ENCODE measurements at regions not wholly inside any gene's neighbourhood (a gene's known extent, or its start where the extent isn't known, plus 50 kb on each side); places are given as distances from the start of the nearest gene placed in this dataset.

DNA sequence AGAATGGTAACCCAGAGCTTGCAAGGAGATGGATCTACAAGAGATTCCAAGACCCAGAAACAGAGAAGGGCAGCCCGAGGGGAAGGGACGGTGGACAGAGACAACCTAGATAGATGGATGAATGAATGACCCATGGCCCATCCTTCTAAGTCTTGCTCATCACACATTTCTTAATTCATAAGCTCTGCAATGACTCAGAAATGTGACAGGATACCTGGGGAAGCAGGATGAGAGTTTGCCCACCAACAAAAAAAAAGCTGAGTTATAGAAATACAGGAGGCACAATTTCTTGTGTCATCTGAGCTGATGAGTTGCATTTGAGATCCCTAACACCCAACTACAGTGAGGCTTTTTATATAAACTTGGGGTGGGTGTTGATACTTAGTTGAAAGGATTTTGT is 76.6 kb downstream of the CNTN3 start:
- Histone ChIP-seq H2AFZ (ENCODE audit: low read length) (no peak overlapping the region), H3K4me2 (ENCODE audit: low read length) (no peak overlapping the region), H3K9ac (ENCODE audit: low read length) (no peak overlapping the region), H3K4me1 (ENCODE audit: insufficient read depth, low read length, severe bottlenecking) (no peaks in the 10 kb centered on the region), H3K27ac (ENCODE audit: low read depth, low read length, poor library complexity, severe bottlenecking) (no peak overlapping the region), H3F3A (ENCODE audit: insufficient read depth, low read length) (no peaks in the 10 kb centered on the region), H3K9me2 (ENCODE audit: low read depth, low read length) (no peaks in the 10 kb centered on the region), H4K20me1 (ENCODE audit: insufficient read depth, low read length) (no peaks in the 10 kb centered on the region), H3K9me3 (ENCODE audit: low read length) (no peaks in the 10 kb centered on the region), H3K27me3 (ENCODE audit: insufficient read depth, low read length) (no peaks in the 10 kb centered on the region), H3K36me3 (ENCODE audit: insufficient read depth, low read length) (no peaks in the 10 kb centered on the region), H3K4me3 (ENCODE audit: low read depth, low read length, poor library complexity, severe bottlenecking) (no peak overlapping the region), H3K79me2 (ENCODE audit: insufficient read depth, low read length) (no peaks in the 10 kb centered on the region)
- TF ChIP-seq EZH2 (IDR thresholded peaks at IDR 0.05; ENCODE audit: borderline replicate concordance, low read length) (no peak), CTCF (IDR thresholded peaks at IDR 0.05; ENCODE audit: low read length) (no peak)

DNA sequence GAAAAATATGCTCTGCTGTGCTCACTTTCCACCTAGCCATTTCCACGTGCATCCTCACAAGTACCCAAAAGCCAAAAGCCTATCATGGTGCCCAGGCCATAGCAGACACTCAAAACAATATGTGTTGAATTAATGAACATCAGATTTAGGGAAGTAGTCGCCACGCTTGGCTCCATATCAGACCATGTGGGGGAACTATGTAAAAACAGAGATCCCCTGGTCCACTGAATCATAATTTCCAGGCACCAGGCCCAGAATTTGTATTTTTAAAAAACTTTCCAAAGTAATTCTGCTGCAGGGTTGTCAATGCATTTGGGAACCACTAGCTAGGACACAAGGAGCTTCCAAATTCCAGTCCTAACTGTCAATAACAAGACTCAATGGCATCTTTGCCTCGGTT is 77.3 kb downstream of the CNTN3 start:
- no peaks in the 10 kb centered on the region for H3K79me2 ChIP-seq (ENCODE audit: insufficient read depth, low read length)
- no peak overlapping the region for H3K4me2 ChIP-seq (ENCODE audit: low read length)
- no peaks in the 10 kb centered on the region for H3F3A ChIP-seq (ENCODE audit: insufficient read depth, low read length)

DNA sequence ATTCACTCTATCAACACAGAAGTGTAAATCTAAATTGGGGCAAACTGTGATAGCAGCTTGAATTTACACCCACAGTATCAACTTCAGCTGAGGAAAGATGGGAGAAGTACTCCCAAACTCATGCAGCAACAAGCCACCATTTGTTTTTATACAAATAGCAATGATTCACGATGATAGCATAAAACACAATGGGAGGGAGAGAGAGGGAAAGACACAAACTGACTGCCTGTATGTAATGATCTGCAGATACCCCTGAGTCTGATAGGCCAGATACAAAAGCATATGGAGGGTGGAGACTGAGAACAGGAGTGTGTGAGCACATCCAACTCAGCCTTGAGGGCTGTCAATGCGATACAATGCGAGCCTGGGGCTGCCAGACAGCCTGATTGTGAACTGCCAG is 79.2 kb downstream of the CNTN3 start:
- H2AFZ ChIP-seq (ENCODE audit: low read length), result no peak overlapping the region
- H3K9ac ChIP-seq (ENCODE audit: low read length), result no peak overlapping the region

More for the DNA sequence above, 77.3 kb downstream of the CNTN3 start:
- Histone ChIP-seq H3K27me3 (ENCODE audit: insufficient read depth, low read length) (no peaks in the 10 kb centered on the region), H3K4me3 (ENCODE audit: low read depth, low read length, poor library complexity, severe bottlenecking) (no peak overlapping the region), H3K36me3 (ENCODE audit: insufficient read depth, low read length) (no peaks in the 10 kb centered on the region), H4K20me1 (ENCODE audit: insufficient read depth, low read length) (no peaks in the 10 kb centered on the region), H3K4me1 (ENCODE audit: insufficient read depth, low read length, severe bottlenecking) (no peaks in the 10 kb centered on the region), H3K27ac (ENCODE audit: low read depth, low read length, poor library complexity, severe bottlenecking) (no peak overlapping the region), H2AFZ (ENCODE audit: low read length) (no peak overlapping the region), H3K9ac (ENCODE audit: low read length) (no peak overlapping the region), H3K9me3 (ENCODE audit: low read length) (no peaks in the 10 kb centered on the region), H3K9me2 (ENCODE audit: low read depth, low read length) (no peaks in the 10 kb centered on the region)
- TF ChIP-seq CTCF (IDR thresholded peaks at IDR 0.05; ENCODE audit: low read length) (no peak), EZH2 (IDR thresholded peaks at IDR 0.05; ENCODE audit: borderline replicate concordance, low read length) (no peak)

More for the DNA sequence above, 79.2 kb downstream of the CNTN3 start:
- TF ChIP-seq CTCF (IDR thresholded peaks at IDR 0.05; ENCODE audit: low read length) (no peak), EZH2 (IDR thresholded peaks at IDR 0.05; ENCODE audit: borderline replicate concordance, low read length) (no peak)
- H3K9me3 ChIP-seq (ENCODE audit: low read length), result no peaks in the 10 kb centered on the region
- H3K9me2 ChIP-seq (ENCODE audit: low read depth, low read length), result no peaks in the 10 kb centered on the region
- H3K27me3 ChIP-seq (ENCODE audit: insufficient read depth, low read length), result no peaks in the 10 kb centered on the region
- no peaks in the 10 kb centered on the region for H3K4me1 ChIP-seq (ENCODE audit: insufficient read depth, low read length, severe bottlenecking)
- H3F3A ChIP-seq (ENCODE audit: insufficient read depth, low read length), result no peaks in the 10 kb centered on the region
- no peaks in the 10 kb centered on the region for H3K79me2 ChIP-seq (ENCODE audit: insufficient read depth, low read length)
- no peak overlapping the region for H3K27ac ChIP-seq (ENCODE audit: low read depth, low read length, poor library complexity, severe bottlenecking)
- no peaks in the 10 kb centered on the region for H4K20me1 ChIP-seq (ENCODE audit: insufficient read depth, low read length)
- no peak overlapping the region for H3K4me3 ChIP-seq (ENCODE audit: low read depth, low read length, poor library complexity, severe bottlenecking)
- no peak overlapping the region for H3K4me2 ChIP-seq (ENCODE audit: low read length)
- H3K36me3 ChIP-seq (ENCODE audit: insufficient read depth, low read length), result no peaks in the 10 kb centered on the region
